SU-DHL-6 (cell line): ENCODE measurements at regions not wholly inside any gene's neighbourhood (a gene's known extent, or its start where the extent isn't known, plus 50 kb on each side); places are given as distances from the start of the nearest gene placed in this dataset.

Experiments used
- H2AFZ ChIP-seq: fragments of 200-600 bp; sonication (generic); 2 replicates; pipeline ENCODE4 v1.6.1; 2014; ENCODE audit warnings: low read depth, mild to moderate bottlenecking, moderate library complexity, mixed read lengths, antibody characterized with exemption, low read length; ENCODE audit not compliant: severe bottlenecking
- H3F3A ChIP-seq: fragments of 200-600 bp; shearing (Covaris generic); 2 replicates; pipeline ENCODE4 v1.6.0; 2016; ENCODE audit warnings: antibody characterized with exemption, mild to moderate bottlenecking; ENCODE audit not compliant: insufficient read depth
- H3K27ac ChIP-seq: fragments of 200-600 bp; sonication (generic); 2 replicates; pipeline ENCODE4 v1.5.1; 2016; ENCODE audit warnings: low read depth, mild to moderate bottlenecking, low read length, moderate library complexity, mixed read lengths
- H3K27me3 ChIP-seq: fragments of 200-600 bp; sonication (generic), shearing (Covaris generic); 2 replicates; pipeline ENCODE4 v1.6.0; 2014; ENCODE audit warnings: mild to moderate bottlenecking, low read length
- H3K36me3 ChIP-seq: fragments of 200-600 bp; sonication (generic); 2 replicates; pipeline ENCODE4 v1.6.1; 2014; ENCODE audit warnings: mild to moderate bottlenecking, low read length, mixed read lengths
- H3K4me2 ChIP-seq: fragments of 300-600, 200-600 bp; shearing (Covaris generic), sonication (generic); 2 replicates; pipeline ENCODE4 v1.6.0; 2014; ENCODE audit warnings: low read length, low read depth, mild to moderate bottlenecking; ENCODE audit not compliant: poor library complexity, severe bottlenecking
- H3K4me3 ChIP-seq: fragments of 200-600 bp; sonication (generic); 2 replicates; pipeline ENCODE4 v1.5.1; 2014; ENCODE audit warnings: antibody characterized with exemption, low read length, mild to moderate bottlenecking, mixed read lengths; ENCODE audit not compliant: insufficient read depth, poor library complexity, severe bottlenecking
- H3K79me2 ChIP-seq: fragments of 200-600 bp; sonication (generic); 2 replicates; pipeline ENCODE4 v1.6.1; 2014; ENCODE audit warnings: mild to moderate bottlenecking, low read length, moderate library complexity; ENCODE audit not compliant: insufficient read depth
- H3K9ac ChIP-seq: fragments of 200-600 bp; sonication (generic); 2 replicates; pipeline ENCODE4 v1.7.0; 2014; ENCODE audit warnings: mild to moderate bottlenecking, low read length
- H3K9me2 ChIP-seq: fragments of 200-600 bp; sonication (generic); replicated peaks from 2 replicates; pipeline ENCODE4 v1.6.1; 2014; ENCODE audit warnings: low read length; ENCODE audit not compliant: insufficient read depth
- H3K9me3 ChIP-seq: fragments of 200-600 bp; sonication (generic); 2 replicates; pipeline ENCODE4 v1.6.1; 2014; ENCODE audit warnings: low read length, mixed read lengths; ENCODE audit not compliant: insufficient read depth
- H4K20me1 ChIP-seq: fragments of 200-600 bp; sonication (generic); 2 replicates; pipeline ENCODE4 v1.6.1; 2014; ENCODE audit warnings: low read depth, mild to moderate bottlenecking, antibody characterized with exemption, low read length, moderate library complexity, mixed read lengths
- EZH2phosphoT487 ChIP-seq: fragments of 200-600 bp; sonication (generic), shearing (Covaris generic); conservative IDR thresholded peaks from 2 replicates; pipeline ENCODE4 v1.6.1; 2018; ENCODE audit warnings: mild to moderate bottlenecking, antibody characterized with exemption, low read length, moderate library complexity, mixed read lengths
- TF ChIP-seq, protein P1 (sequence below): fragments of 200-600 bp; sonication (generic); IDR thresholded peaks from one replicate; pipeline ENCODE4 v1.5.1; 2017; ENCODE audit warnings: antibody characterized with exemption, mild to moderate bottlenecking, low read length, moderate library complexity; ENCODE audit not compliant: insufficient read depth, poor library complexity, severe bottlenecking

DNA sequence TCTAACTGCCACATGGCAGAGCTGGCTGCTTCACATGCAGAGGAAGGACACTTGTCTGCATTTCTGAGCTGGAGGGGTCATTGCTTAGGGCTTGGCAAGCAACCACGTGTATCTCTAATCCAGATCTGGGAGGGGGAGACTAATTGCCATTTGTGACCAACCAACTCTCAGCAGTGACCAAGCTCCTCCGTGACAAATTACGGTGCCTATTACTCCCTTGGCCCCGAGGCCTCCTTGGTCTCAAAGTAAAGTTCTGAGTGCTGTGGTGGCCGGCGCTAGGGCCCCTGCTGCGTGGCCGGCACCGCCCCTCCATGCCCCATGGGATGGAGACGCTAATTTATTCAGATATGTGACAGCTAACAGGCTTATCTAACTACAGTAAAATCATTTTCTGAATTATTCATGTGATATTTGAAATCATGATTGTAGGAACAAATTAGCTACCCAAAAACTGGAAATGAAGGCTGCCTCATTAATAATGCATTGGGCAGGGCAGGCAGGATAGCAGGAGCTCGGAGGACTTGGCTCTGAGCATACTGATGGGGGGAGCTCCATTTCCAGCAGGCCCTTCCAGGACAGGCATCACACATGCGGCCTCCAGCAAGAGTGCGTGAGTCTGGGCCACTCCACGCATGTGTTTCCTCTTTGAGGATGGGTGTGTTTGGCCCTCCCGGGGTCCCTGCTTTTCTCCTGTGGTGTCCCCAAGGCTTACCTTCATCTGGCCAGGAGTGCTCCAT is 67.7 kb downstream of the C5orf15 start:
- Histone ChIP-seq H3K27me3 (no peaks in the 10 kb centered on the region), H3F3A (no peaks in the 10 kb centered on the region), H3K27ac (no peak overlapping the region), H4K20me1 (no peaks in the 10 kb centered on the region), H3K9me3 (no peaks in the 10 kb centered on the region), H3K36me3 (no peaks in the 10 kb centered on the region), H3K9me2 (no peaks in the 10 kb centered on the region), H3K79me2 (no peaks in the 10 kb centered on the region), H3K4me3 (no peak overlapping the region), H3K9ac (no peak overlapping the region), H2AFZ (no peak overlapping the region), H3K4me2 (no peak overlapping the region)
- TF ChIP-seq EZH2phosphoT487, result no peak
- TF ChIP-seq, protein P1, sequence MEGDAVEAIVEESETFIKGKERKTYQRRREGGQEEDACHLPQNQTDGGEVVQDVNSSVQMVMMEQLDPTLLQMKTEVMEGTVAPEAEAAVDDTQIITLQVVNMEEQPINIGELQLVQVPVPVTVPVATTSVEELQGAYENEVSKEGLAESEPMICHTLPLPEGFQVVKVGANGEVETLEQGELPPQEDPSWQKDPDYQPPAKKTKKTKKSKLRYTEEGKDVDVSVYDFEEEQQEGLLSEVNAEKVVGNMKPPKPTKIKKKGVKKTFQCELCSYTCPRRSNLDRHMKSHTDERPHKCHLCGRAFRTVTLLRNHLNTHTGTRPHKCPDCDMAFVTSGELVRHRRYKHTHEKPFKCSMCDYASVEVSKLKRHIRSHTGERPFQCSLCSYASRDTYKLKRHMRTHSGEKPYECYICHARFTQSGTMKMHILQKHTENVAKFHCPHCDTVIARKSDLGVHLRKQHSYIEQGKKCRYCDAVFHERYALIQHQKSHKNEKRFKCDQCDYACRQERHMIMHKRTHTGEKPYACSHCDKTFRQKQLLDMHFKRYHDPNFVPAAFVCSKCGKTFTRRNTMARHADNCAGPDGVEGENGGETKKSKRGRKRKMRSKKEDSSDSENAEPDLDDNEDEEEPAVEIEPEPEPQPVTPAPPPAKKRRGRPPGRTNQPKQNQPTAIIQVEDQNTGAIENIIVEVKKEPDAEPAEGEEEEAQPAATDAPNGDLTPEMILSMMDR, result no peak

DNA sequence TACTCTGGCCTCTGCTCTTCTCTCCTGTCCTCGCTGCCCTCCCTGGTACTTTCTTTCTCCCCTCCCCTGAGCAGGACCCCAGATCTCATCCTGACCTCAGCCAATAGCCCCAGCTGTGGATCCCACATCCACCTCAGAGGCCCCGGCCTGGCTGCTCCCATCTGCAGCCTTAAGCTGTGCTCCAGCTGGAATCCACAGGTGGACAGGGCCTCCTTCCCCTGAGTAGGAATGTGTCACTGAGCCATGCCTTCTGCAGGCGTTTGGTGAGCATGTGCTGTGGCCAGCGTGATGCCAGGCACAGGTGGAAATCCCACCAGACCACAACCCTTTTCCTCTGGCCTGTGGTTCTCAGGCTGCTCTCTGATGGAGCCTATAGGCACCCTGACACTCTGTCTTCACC is 68.9 kb downstream of the C5orf15 start:
- no peaks in the 10 kb centered on the region for H3F3A ChIP-seq
- H3K27me3 ChIP-seq, result no peaks in the 10 kb centered on the region
- TF ChIP-seq, protein P1, result no peak
- TF ChIP-seq EZH2phosphoT487, result no peak
- no peaks in the 10 kb centered on the region for H3K79me2 ChIP-seq
- no peaks in the 10 kb centered on the region for H4K20me1 ChIP-seq
- no peak overlapping the region for H2AFZ ChIP-seq
- H3K27ac ChIP-seq, result no peak overlapping the region
- H3K9ac ChIP-seq, result no peak overlapping the region
- no peak overlapping the region for H3K4me2 ChIP-seq
- H3K9me3 ChIP-seq, result no peaks in the 10 kb centered on the region
- no peaks in the 10 kb centered on the region for H3K36me3 ChIP-seq
- no peaks in the 10 kb centered on the region for H3K9me2 ChIP-seq
- no peak overlapping the region for H3K4me3 ChIP-seq

DNA sequence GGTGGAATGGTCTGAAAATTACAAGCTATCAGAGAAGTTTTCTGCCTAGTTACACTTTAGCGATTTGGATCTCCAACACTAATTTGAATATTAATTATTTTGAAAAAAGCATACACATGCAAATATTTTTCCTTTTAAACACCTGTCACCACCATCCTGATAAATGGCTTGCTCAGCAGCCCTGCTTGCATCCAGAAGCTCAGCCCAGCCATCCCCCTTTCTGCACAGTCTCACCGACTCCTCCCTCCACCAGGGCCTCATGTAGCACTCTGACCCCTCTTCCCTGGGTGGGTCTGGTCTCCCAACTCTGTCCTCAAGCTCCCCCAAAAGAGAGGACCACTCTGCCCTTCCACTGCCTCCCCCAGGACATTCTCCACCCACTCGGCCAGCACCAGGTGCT is 70.0 kb downstream of the C5orf15 start:
- no peaks in the 10 kb centered on the region for H3K27me3 ChIP-seq
- no peaks in the 10 kb centered on the region for H4K20me1 ChIP-seq
- no peaks in the 10 kb centered on the region for H3K9me2 ChIP-seq
- H3K36me3 ChIP-seq, result no peaks in the 10 kb centered on the region
- no peaks in the 10 kb centered on the region for H3K79me2 ChIP-seq
- no peak overlapping the region for H3K4me3 ChIP-seq
- no peak overlapping the region for H3K9ac ChIP-seq
- H3F3A ChIP-seq, result no peaks in the 10 kb centered on the region
- TF ChIP-seq EZH2phosphoT487, result no peak
- TF ChIP-seq, protein P1, result no peak
- no peak overlapping the region for H2AFZ ChIP-seq
- H3K9me3 ChIP-seq, result no peaks in the 10 kb centered on the region
- H3K4me2 ChIP-seq, result no peak overlapping the region
- H3K27ac ChIP-seq, result no peak overlapping the region
